SK-N-SH (cell line): ENCODE measurements at regions not wholly inside any gene's neighbourhood (a gene's known extent, or its start where the extent isn't known, plus 50 kb on each side); places are given as distances from the start of the nearest gene placed in this dataset.

Experiments
- CTCF ChIA-PET: fragments of 300-600, 350-600 bp; formaldehyde crosslinking; extraction: SDS; loops from one replicate; lab custom pipeline; 2021; lab: Yijun Ruan, JAX
- POLR2A ChIA-PET: fragments of 350-600 bp; sonication (Branson Sonifier 250); formaldehyde crosslinking; extraction: SDS; loops from one replicate; lab custom pipeline; 2020; ENCODE audit warnings: antibody characterized with exemption, inconsistent platforms; lab: Yijun Ruan, JAX
- DNase-seq: peaks from one replicate; pipeline ENCODE4 v3.0.0; 2012
- H2AFZ ChIP-seq: fragments of 200-600 bp; sonication (generic); 2 replicates; pipeline ENCODE4 v1.8.1; 2016; ENCODE audit warnings: antibody characterized with exemption, mild to moderate bottlenecking, low read depth
- H3F3A ChIP-seq: fragments of 200-600 bp; sonication (generic); replicated peaks from 2 replicates; pipeline ENCODE3; 2016; ENCODE audit warnings: antibody characterized with exemption, mild to moderate bottlenecking; ENCODE audit not compliant: insufficient read depth
- H3K27ac ChIP-seq, 2 experiments: fragments of 200-500 bp in 1 of 2; fragments of 200-600 bp in 1 of 2; sonication (Bioruptor generic) in 1 of 2; sonication (generic), shearing (Covaris generic) in 1 of 2; 2 replicates each; pipeline versions ENCODE4 v1.5.1 to v1.6.1; 2014 to 2016; ENCODE audit warnings: low read depth in 2 of 2, inconsistent platforms in 1 of 2, low read length in 1 of 2, mild to moderate bottlenecking in 1 of 2, mixed read lengths in 1 of 2
- H3K27me3 ChIP-seq: fragments of 200-600 bp; sonication (generic), shearing (Covaris generic); 2 replicates; pipeline ENCODE4 v1.6.1; 2016; ENCODE audit warnings: mixed run types; ENCODE audit not compliant: insufficient read depth
- H3K36me3 ChIP-seq, 2 experiments: fragments of 200-500 bp in 1 of 2; fragments of 200-600 bp in 1 of 2; sonication (Bioruptor generic) in 1 of 2; sonication (generic) in 1 of 2; replicated peaks in 1 of 2; 2 replicates each; pipeline versions ENCODE3 to v1.5.1; 2014 to 2016; ENCODE audit warnings: low read length in 1 of 2, mild to moderate bottlenecking in 1 of 2; ENCODE audit not compliant: insufficient read depth in 2 of 2, control insufficient read depth in 1 of 2
- H3K4me1 ChIP-seq, 2 experiments: fragments of 200-500 bp in 1 of 2; fragments of 200-600 bp in 1 of 2; sonication (Bioruptor generic) in 1 of 2; sonication (generic), shearing (Covaris generic) in 1 of 2; 2 replicates each; pipeline versions ENCODE4 v1.5.1 to v1.6.1; 2014 to 2016; ENCODE audit warnings: low read depth in 1 of 2, low read length in 1 of 2, mixed run types in 1 of 2; ENCODE audit not compliant: insufficient read depth in 2 of 2, control insufficient read depth in 1 of 2
- H3K4me2 ChIP-seq: fragments of 200-600 bp; sonication (generic), shearing (Covaris generic); 2 replicates; pipeline ENCODE4 v1.6.1; 2017; ENCODE audit warnings: mixed run types
- H3K4me3 ChIP-seq, 2 experiments: fragments of 200-500 bp in 1 of 2; fragments of 200-600 bp in 1 of 2; sonication (Bioruptor generic) in 1 of 2; sonication (generic), shearing (Covaris generic) in 1 of 2; 2 replicates each; pipeline versions ENCODE4 v1.5.1 to v1.8.1; 2014 to 2016; ENCODE audit warnings: low read depth in 2 of 2, inconsistent platforms in 1 of 2, low read length in 1 of 2, mild to moderate bottlenecking in 1 of 2, mixed read lengths in 1 of 2, moderate library complexity in 1 of 2
- H3K79me2 ChIP-seq: fragments of 200-600 bp; sonication (generic); 2 replicates; pipeline ENCODE4 v1.8.1; 2017; ENCODE audit warnings: mild to moderate bottlenecking; ENCODE audit not compliant: insufficient read depth
- H3K9ac ChIP-seq: fragments of 200-600 bp; sonication (generic); 2 replicates; pipeline ENCODE4 v1.6.1; 2017; ENCODE audit warnings: mixed run types
- H3K9me2 ChIP-seq: fragments of 200-600 bp; sonication (generic); 2 replicates; pipeline ENCODE4 v1.6.1; 2017; ENCODE audit warnings: mixed run types
- H3K9me3 ChIP-seq: fragments of 200-600 bp; sonication (generic); 2 replicates; pipeline ENCODE4 v1.6.1; 2017; ENCODE audit warnings: mixed run types, mild to moderate bottlenecking, moderate library complexity
- H4K20me1 ChIP-seq: fragments of 200-600 bp; sonication (generic); 2 replicates; pipeline ENCODE4 v1.6.1; 2017; ENCODE audit warnings: mild to moderate bottlenecking, mixed run types; ENCODE audit not compliant: insufficient read depth
- CTCF ChIP-seq: fragments of 200-600 bp; sonication (generic); IDR thresholded peaks from 2 replicates; pipeline ENCODE4 v1.6.1; 2017; ENCODE audit warnings: antibody characterized with exemption, mild to moderate bottlenecking, moderate library complexity
- EZH2phosphoT487 ChIP-seq: fragments of 200-600 bp; sonication (generic); IDR thresholded peaks from 2 replicates; pipeline ENCODE4 v1.6.1; 2017; ENCODE audit warnings: low read depth, mixed run types, mild to moderate bottlenecking, antibody characterized with exemption, moderate library complexity, borderline replicate concordance
- FOXJ3 ChIP-seq: sonication (generic); formaldehyde crosslinking; IDR thresholded peaks from 2 replicates; pipeline ENCODE4 v1.5.1; 2020; ENCODE audit warnings: mild to moderate bottlenecking, missing genetic modification reagents
- FOXM1 ChIP-seq: IDR thresholded peaks from 2 replicates; pipeline ENCODE4 v1.4.0; 2012; ENCODE audit warnings: low read depth, mild to moderate bottlenecking
- GATA2 ChIP-seq: sonication (generic); formaldehyde crosslinking; IDR thresholded peaks from 2 replicates; pipeline ENCODE4 v1.5.0; 2020; ENCODE audit warnings: mild to moderate bottlenecking, missing genetic modification reagents
- JUND ChIP-seq: IDR thresholded peaks from 2 replicates; pipeline ENCODE4 v1.4.0; 2012
- MAX ChIP-seq: IDR thresholded peaks from 2 replicates; pipeline ENCODE4 v1.4.0; 2012; ENCODE audit warnings: low read depth
- MEF2A ChIP-seq: IDR thresholded peaks from 2 replicates; pipeline ENCODE4 v1.4.0; 2012; ENCODE audit warnings: low read depth, borderline replicate concordance
- MXI1 ChIP-seq: IDR thresholded peaks from 2 replicates; pipeline ENCODE4 v1.6.1; 2012; ENCODE audit warnings: mild to moderate bottlenecking, low read depth, low read length, improper control_type of control experiment
- NFIC ChIP-seq: IDR thresholded peaks from 2 replicates; pipeline ENCODE4 v1.4.0; 2012; ENCODE audit warnings: borderline replicate concordance
- PBX3 ChIP-seq: IDR thresholded peaks from 2 replicates; pipeline ENCODE4; 2012
- RAD21 ChIP-seq: IDR thresholded peaks from 2 replicates; pipeline ENCODE4 v1.6.1; 2012; ENCODE audit warnings: mild to moderate bottlenecking, low read length
- RCOR1 ChIP-seq: fragments of 150-350 bp; IDR thresholded peaks from 2 replicates; pipeline ENCODE4 v1.6.1; 2017; ENCODE audit warnings: antibody characterized with exemption, low read length
- TAF1 ChIP-seq: IDR thresholded peaks from 2 replicates; pipeline ENCODE4 v1.6.1; 2012; ENCODE audit warnings: low read depth, mild to moderate bottlenecking, low read length, moderate library complexity, borderline replicate concordance
- USF1 ChIP-seq: IDR thresholded peaks from 2 replicates; pipeline ENCODE4 v1.4.0; 2012; ENCODE audit warnings: low read depth, borderline replicate concordance
- ZBTB33 ChIP-seq: IDR thresholded peaks from 2 replicates; pipeline ENCODE4 v1.4.0; 2012; ENCODE audit warnings: low read depth, borderline replicate concordance
- WGBS: methylation state at CpG from one replicate; pipeline ENCODE4 v1.1.6; 2017; ENCODE audit warnings: low lambda C conversion rate; 5-methylcytosine and 5-hydroxymethylcytosine counted together

- no peak for TF ChIP-seq MAX
- TF ChIP-seq MXI1 = peak; percentile 83
Measured at GRCh38 chr9:32251539-32251938, 132.9 kb upstream of the ACO1 start (continued).

- Histone ChIP-seq H3K9ac (no peak overlapping the region), H3K9me2 (no peaks in the 10 kb centered on the region)
Measured at GRCh38 chr9:32253731-32254130, 130.7 kb upstream of the ACO1 start.

More at GRCh38 chr9:32253731-32254130, 130.7 kb upstream of the ACO1 start:
- no peaks in the 10 kb centered on the region for H3K9me3 ChIP-seq
- H3K79me2 ChIP-seq = no peaks in the 10 kb centered on the region; the same call in 1 of the 2 replicates
- H3K4me1 ChIP-seq = no peaks in the 10 kb centered on the region; a peak in 1 of 4 replicates
- 27% methylated on average over 1 of the region's 1 CpG for WGBS
- ChIA-PET CTCF (interaction anchor here (1.2 kb wide), 1 partner anchor 8 kb away, joined by 3 read pairs; no protein-coding TSS in a partner anchor), POLR2A (no interaction called here)
- no peak overlapping the region for H2AFZ ChIP-seq
- H3K27ac ChIP-seq = no peak overlapping the region
- H3K4me3 ChIP-seq = no peak overlapping the region
- H3F3A ChIP-seq = no peaks in the 10 kb centered on the region
- no peak for DNase-seq
- H4K20me1 ChIP-seq = no peaks in the 10 kb centered on the region
- no peaks in the 10 kb centered on the region for H3K36me3 ChIP-seq
- TF ChIP-seq MAX (no peak), PBX3 (no peak), CTCF (no peak), USF1 (no peak), MEF2A (no peak), JUND (no peak), TAF1 (no peak), GATA2 (CRISPR knock-in tag) (no peak), ZBTB33 (no peak), FOXM1 (no peak), NFIC (no peak), EZH2phosphoT487 (no peak), FOXJ3 (no peak), RCOR1 (no peak), MXI1 (no peak), RAD21 (no peak)
- H3K4me2 ChIP-seq = no peak overlapping the region
- H3K27me3 ChIP-seq = no peaks in the 10 kb centered on the region
